Pancreas (tissue), 10 donors: ENCODE measurements at regions not wholly inside any gene's neighbourhood (a gene's known extent, or its start where the extent isn't known, plus 50 kb on each side); places are given as distances from the start of the nearest gene placed in this dataset.

Experiments used
- ATAC-seq, 4 donors: fragments of 200-7000 bp; cut with Tn5 transposase; one replicate each; pipeline versions ENCODE4 v1.8.0 to v1.9.1; 2020; ENCODE audit warnings: mild to moderate bottlenecking in 4 of 4, moderate library complexity in 4 of 4
- DNase-seq, 6 donors: peaks; one replicate each; pipeline ENCODE4 v3.0.0-alpha.2; 2020
- FAIRE-seq: peaks from 2 replicates; lab custom pipeline; 2012; peaks lifted over from hg19 to GRCh38; lab: Jason Lieb, UNC
- H3K27ac ChIP-seq, 4 donors: fragments of 200-600 bp; sonication (generic); 1 replicate in 3 of 4; 2 replicates in 1 of 4; pipeline versions ENCODE4 v1.5.0 to v1.8.0; 2020
- H3K27me3 ChIP-seq, 4 donors: fragments of 200-600 bp; one replicate each; pipeline ENCODE4 v1.8.0; 2021
- H3K36me3 ChIP-seq, 3 donors: fragments of 200-600 bp; sonication (generic) in 1 of 3; one replicate each; pipeline versions ENCODE4 v1.5.0 to v1.8.0; 2020 to 2021
- H3K4me1 ChIP-seq, 3 donors: fragments of 200-600 bp; one replicate each; pipeline ENCODE4 v1.8.0; 2021
- H3K4me3 ChIP-seq, 4 donors: fragments of 200-600 bp; sonication (generic) in 2 of 4; one replicate each; pipeline versions ENCODE4 v1.5.0 to v1.8.0; 2020 to 2021
- H3K9me3 ChIP-seq, 4 donors: fragments of 200-600 bp; one replicate each; pipeline ENCODE4 v1.8.0; 2021
- CTCF ChIP-seq, 4 donors: fragments of 200-600 bp; sonication (generic) in 3 of 4; IDR thresholded peaks; one replicate each; pipeline versions ENCODE4 v1.5.0 to v1.8.0; 2021; ENCODE audit warnings: antibody characterized with exemption in 4 of 4
- WGBS, 2 donors: extraction: QIAGEN DNeasy Blood & Tissue Kit; methylation state at CpG; one replicate each; pipeline ENCODE4 v1.1.7; 2013; 5-methylcytosine and 5-hydroxymethylcytosine counted together
- intact Hi-C, 3 donors: fragments of 100-400 bp; cut with DNase I; formaldehyde crosslinking; loops; one replicate each; pipeline versions ENCODE4 v1.11.1 to v1.14.2; 2022
- donor health status: healthy with polysubstance abuse.
- donor health status: DM: no; HTN: no; CAD: no; lungs with moderate emphysema.
- donor health status: DM: no; HTN: no; CAD: no.
- donor health status: control.
- donor health status: control.
- donor health status: Bipolar disorder and iron deficiency.
- donor health status: DM: yes; HTN: yes; CAD: no.
- donor health status: DM: no; HTN: no; CAD: no.
- donor health status: DM: no; HTN: no; CAD: no.
- donor health status: DM: yes; HTN: yes; CAD: no.

DNA sequence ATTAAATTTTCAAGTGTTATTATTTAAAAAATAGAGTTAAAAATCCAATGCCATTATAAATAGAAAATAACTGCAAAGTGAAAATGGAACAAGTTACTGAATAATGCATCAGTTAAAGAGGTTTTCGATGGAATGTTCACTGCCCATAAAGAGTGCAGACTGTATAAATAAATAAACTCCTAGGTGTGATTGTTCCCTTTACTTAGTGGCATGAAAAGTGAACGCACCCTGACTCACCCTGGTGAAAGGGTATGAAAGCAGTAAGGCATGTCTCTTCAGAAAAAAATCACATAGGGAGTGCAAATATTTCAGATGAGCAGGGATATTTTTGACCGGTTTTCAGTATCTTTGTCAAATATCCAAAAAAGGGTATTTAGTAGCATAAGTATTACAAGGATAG is 387.8 kb downstream of the DCAF12L2 start:
- H3K9me3 ChIP-seq, result no peaks in the 10 kb centered on the region
- FAIRE-seq, result no peak
- H3K4me3 ChIP-seq, result no peak overlapping the region
- WGBS, 2 donors, result 39 to 46% methylated on average over 3 of the region's 3 CpGs
- H3K36me3 ChIP-seq, result no peaks in the 10 kb centered on the region
- no peak for DNase-seq
- intact Hi-C loops, result no loop called here
- no peak overlapping the region for H3K27ac ChIP-seq
- H3K4me1 ChIP-seq, result no peaks in the 10 kb centered on the region
- H3K27me3 ChIP-seq, result no peaks in the 10 kb centered on the region
- no peak for ATAC-seq
- TF ChIP-seq CTCF (IDR thresholded peaks at IDR 0.05), result no peak

- H3K36me3 ChIP-seq, result no peaks in the 10 kb centered on the region
- no peak overlapping the region for H3K4me3 ChIP-seq
- no peaks in the 10 kb centered on the region for H3K4me1 ChIP-seq
- H3K9me3 ChIP-seq, result no peaks in the 10 kb centered on the region
- intact Hi-C loops, result no loop called here
- no peak for FAIRE-seq
- no peak for DNase-seq
- 8 to 28% methylated on average over 2 of the region's 2 CpGs for WGBS, 2 donors
- H3K27ac ChIP-seq, result no peak overlapping the region
- no peak for TF ChIP-seq CTCF (IDR thresholded peaks at IDR 0.05)
- no peak for ATAC-seq
- no peaks in the 10 kb centered on the region for H3K27me3 ChIP-seq
Observed at GRCh38 chrX:125782184-125782583, 383.9 kb downstream of the DCAF12L2 start.

DNA sequence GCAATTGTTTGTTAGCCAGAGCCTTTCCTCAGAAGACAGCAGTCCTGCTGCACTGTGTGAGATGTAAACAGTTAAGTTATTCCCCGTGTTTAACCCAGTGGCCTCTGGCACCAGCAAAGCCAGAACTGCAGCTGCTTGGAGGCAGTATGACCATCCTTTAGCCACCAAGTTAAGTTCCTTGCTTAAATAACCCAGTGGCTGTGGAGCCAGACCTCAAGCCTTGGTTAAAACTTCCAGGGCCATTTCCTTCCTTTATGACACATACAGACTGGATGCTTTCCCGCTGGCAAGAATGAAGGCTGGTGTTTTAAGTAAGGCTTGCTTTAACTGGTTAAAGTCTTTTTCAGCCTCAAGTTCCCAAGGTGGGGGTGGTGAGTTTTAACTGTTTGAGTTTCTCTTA is 379.8 kb downstream of the DCAF12L2 start:
- Histone ChIP-seq H3K9me3 (no peaks in the 10 kb centered on the region), H3K27ac (no peak overlapping the region), H3K27me3 (no peaks in the 10 kb centered on the region), H3K36me3 (no peaks in the 10 kb centered on the region), H3K4me3 (no peak overlapping the region), H3K4me1 (no peaks in the 10 kb centered on the region)
- no peak for TF ChIP-seq CTCF (IDR thresholded peaks at IDR 0.05)
- no peak for FAIRE-seq
- DNase-seq, result no peak
- intact Hi-C loops, result no loop called here
- 18 to 19% methylated on average over 2 of the region's 2 CpGs for WGBS, 2 donors
- no peak for ATAC-seq

DNA sequence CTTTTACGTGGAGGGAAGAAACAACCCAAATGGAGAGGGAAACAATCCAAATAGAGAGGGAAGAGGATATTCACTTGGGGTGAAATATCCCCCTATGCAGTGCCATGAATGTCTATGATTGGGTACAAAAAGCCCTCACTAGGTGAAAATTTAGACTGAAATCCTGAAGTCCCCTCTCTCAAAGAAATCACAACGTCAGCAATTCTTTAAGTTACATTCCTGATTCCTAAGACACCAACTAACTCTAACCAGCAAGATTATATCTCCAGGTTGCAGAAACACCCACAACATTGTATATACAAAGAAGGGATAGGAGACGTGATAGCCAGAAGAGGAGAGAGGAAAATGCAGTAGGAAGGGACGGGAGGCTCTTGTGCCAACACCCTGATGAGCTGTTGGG is 374.3 kb downstream of the DCAF12L2 start:
- FAIRE-seq (no peak), DNase-seq (no peak), ATAC-seq (no peak)
- no peak overlapping the region for H3K4me3 ChIP-seq
- H3K27me3 ChIP-seq, result no peaks in the 10 kb centered on the region
- intact Hi-C loops, result no loop called here
- WGBS, 2 donors, result 49 to 53% methylated on average over 4 of the region's 4 CpGs
- no peaks in the 10 kb centered on the region for H3K4me1 ChIP-seq
- no peaks in the 10 kb centered on the region for H3K36me3 ChIP-seq
- TF ChIP-seq CTCF (IDR thresholded peaks at IDR 0.05), result no peak
- H3K9me3 ChIP-seq, result no peaks in the 10 kb centered on the region
- H3K27ac ChIP-seq, result no peak overlapping the region

GRCh38 chrX:125810856-125811255 is 355.2 kb downstream of the DCAF12L2 start:
- Histone ChIP-seq H3K27ac (no peak overlapping the region), H3K4me3 (no peak overlapping the region), H3K9me3 (no peaks in the 10 kb centered on the region), H3K4me1 (no peaks in the 10 kb centered on the region), H3K27me3 (no peaks in the 10 kb centered on the region), H3K36me3 (no peaks in the 10 kb centered on the region)
- intact Hi-C loops, result no loop called here
- ATAC-seq (no peak), DNase-seq (no peak), FAIRE-seq (no peak)
- 51 to 59% methylated on average over 4 of the region's 4 CpGs for WGBS, 2 donors
- TF ChIP-seq CTCF (IDR thresholded peaks at IDR 0.05), result no peak
